CD8-positive, alpha-beta memory T cell (primary cell): ENCODE measurements at regions not wholly inside any gene's neighbourhood (a gene's known extent, or its start where the extent isn't known, plus 50 kb on each side); places are given as distances from the start of the nearest gene placed in this dataset.

ENCODE experiments used
- CTCF ChIA-PET: fragments of 350-600 bp; sonication (Branson Sonifier 250); formaldehyde crosslinking; loops from one replicate; lab custom pipeline; 2021; ENCODE audit warnings: antibody characterized with exemption; lab: Charles Lee
- POLR2A ChIA-PET: fragments of 350-600 bp; sonication (Branson Sonifier 250); formaldehyde crosslinking; loops from one replicate; lab custom pipeline; 2021; ENCODE audit warnings: antibody characterized with exemption; lab: Charles Lee
- DNase-seq, 5 donors: peaks; one replicate each; pipeline versions ENCODE4 v3.0.0 to v3.0.0-alpha.2; 2020 to 2022; ENCODE audit warnings: mixed read lengths in 1 of 5
- H3K27ac ChIP-seq: one replicate; pipeline ENCODE4 v1.7.0; 2013; ENCODE audit warnings: low read depth, mild to moderate bottlenecking, low read length, moderate library complexity
- H3K27me3 ChIP-seq: 2 replicates; pipeline ENCODE4 v1.7.0; 2013; ENCODE audit warnings: low read length, mild to moderate bottlenecking; ENCODE audit not compliant: insufficient read depth, poor library complexity, severe bottlenecking
- H3K36me3 ChIP-seq: 2 replicates; pipeline ENCODE4 v1.7.0; 2013; ENCODE audit warnings: mild to moderate bottlenecking, low read length, moderate library complexity; ENCODE audit not compliant: insufficient read depth
- H3K4me1 ChIP-seq: 2 replicates; pipeline ENCODE4 v1.7.0; 2013; ENCODE audit warnings: mild to moderate bottlenecking, low read length, moderate library complexity; ENCODE audit not compliant: insufficient read depth
- H3K4me3 ChIP-seq: 2 replicates; pipeline ENCODE4 v1.7.0; 2013; ENCODE audit warnings: mild to moderate bottlenecking, low read length
- H3K9me3 ChIP-seq: 2 replicates; pipeline ENCODE4 v1.7.0; 2013; ENCODE audit warnings: mild to moderate bottlenecking, low read length
- H3K27ac Mint-ChIP-seq, 8 donors: one replicate each; pipeline ENCODE4 v1.8.0; 2020 to 2021; ENCODE audit warnings: mixed read lengths in 8 of 8, mild to moderate bottlenecking in 6 of 8, inconsistent platforms in 3 of 8, moderate library complexity in 3 of 8
- H3K27me3 Mint-ChIP-seq, 2 donors: one replicate each; pipeline ENCODE4 v1.8.0; 2020 to 2021; ENCODE audit warnings: mixed read lengths in 2 of 2, mild to moderate bottlenecking in 1 of 2, moderate library complexity in 1 of 2
- H3K36me3 Mint-ChIP-seq, 3 donors: one replicate each; pipeline ENCODE4 v1.8.0; 2020 to 2021; ENCODE audit warnings: mixed read lengths in 3 of 3, inconsistent platforms in 1 of 3, mild to moderate bottlenecking in 1 of 3
- H3K4me1 Mint-ChIP-seq, 3 donors: one replicate each; pipeline ENCODE4 v1.8.0; 2020 to 2021; ENCODE audit warnings: mixed read lengths in 3 of 3, inconsistent platforms in 1 of 3, mild to moderate bottlenecking in 1 of 3
- H3K4me3 Mint-ChIP-seq, 7 donors: one replicate each; pipeline ENCODE4 v1.8.0; 2020 to 2021; ENCODE audit warnings: mixed read lengths in 7 of 7, mild to moderate bottlenecking in 6 of 7, moderate library complexity in 4 of 7, inconsistent platforms in 2 of 7
- H3K9me3 Mint-ChIP-seq, 5 donors: one replicate each; pipeline ENCODE4 v1.8.0; 2020 to 2022; ENCODE audit warnings: mixed read lengths in 5 of 5, mild to moderate bottlenecking in 3 of 5, moderate library complexity in 2 of 5, inconsistent platforms in 1 of 5

GRCh38 chr5:148952097-148952867 lies 110.6 kb downstream of the SH3TC2 start:
- Histone ChIP-seq H3K9me3 (no peaks in the 10 kb centered on the region), H3K27ac (no peak overlapping the region), H3K27me3 (no peaks in the 10 kb centered on the region), H3K36me3 (no peaks in the 10 kb centered on the region), H3K4me3 (no peak overlapping the region), H3K4me1 (no peaks in the 10 kb centered on the region)
- H3K27ac Mint-ChIP-seq = peak overlapping the region in 1 of 8 donors; percentile 26
- peaks cover 0 to 3% (median 3%) of the 10 kb centered on the region in 3 donors for H3K4me1 Mint-ChIP-seq
- no peaks in the 10 kb centered on the region for H3K9me3 Mint-ChIP-seq
- ChIA-PET CTCF (interaction anchor here (1.0 to 2.6 kb wide), 5 partner anchors 15 to 221 kb away, joined by 3 to 13 read pairs (median 4); no protein-coding TSS in a partner anchor), POLR2A (no interaction called here)
- no peak for DNase-seq
- no peak overlapping the region for H3K4me3 Mint-ChIP-seq
- peaks cover 0 to 1% (median 0%) of the 10 kb centered on the region in 3 donors for H3K36me3 Mint-ChIP-seq
- H3K27me3 Mint-ChIP-seq = peaks cover 0 to 2% of the 10 kb centered on the region in 2 donors

- Mint-ChIP-seq H3K4me3 (no peak overlapping the region), H3K9me3 (no peaks in the 10 kb centered on the region), H3K27me3 (peaks cover 0 to 2% of the 10 kb centered on the region in 2 donors), H3K27ac (peak overlapping the region in 2 of 8 donors; percentile 44 to 77), H3K36me3 (peaks cover 0 to 1% (median 0%) of the 10 kb centered on the region in 3 donors), H3K4me1 (peaks cover 5 to 9% (median 8%) of the 10 kb centered on the region in 3 donors)
- ChIA-PET POLR2A (no interaction called here), CTCF (no interaction called here)
- Histone ChIP-seq H3K4me3 (no peak overlapping the region), H3K9me3 (no peaks in the 10 kb centered on the region), H3K27me3 (no peaks in the 10 kb centered on the region), H3K36me3 (no peaks in the 10 kb centered on the region), H3K4me1 (no peaks in the 10 kb centered on the region), H3K27ac (no peak overlapping the region)
- no peak for DNase-seq
Measured at GRCh38 chr5:148953711-148954110, 109.2 kb downstream of the SH3TC2 start.
